Keratinocyte (primary cell): ENCODE measurements at regions not wholly inside any gene's neighbourhood (a gene's known extent, or its start where the extent isn't known, plus 50 kb on each side); places are given as distances from the start of the nearest gene placed in this dataset.

Experiments
- DNase-seq: peaks from one replicate; pipeline ENCODE4 v3.0.0-alpha.2; 2011; ENCODE audit warnings: low read depth, missing footprints, low spot score
- FAIRE-seq: peaks from 2 replicates; lab custom pipeline; 2011; peaks lifted over from hg19 to GRCh38; lab: Jason Lieb, UNC
- H2AFZ ChIP-seq: 2 replicates; pipeline ENCODE4 v1.6.0; 2012; ENCODE audit warnings: low read length, control low read depth, inconsistent platforms; ENCODE audit not compliant: control insufficient read depth
- H3K27ac ChIP-seq: 2 replicates; pipeline ENCODE4 v1.5.1; 2011; ENCODE audit warnings: low read length; ENCODE audit not compliant: control insufficient read depth, insufficient read depth
- H3K27me3 ChIP-seq: 3 replicates; pipeline ENCODE4 v1.6.0; 2011; ENCODE audit warnings: low read length; ENCODE audit not compliant: control insufficient read depth, insufficient read depth; ENCODE audit errors: extremely low read depth
- H3K36me3 ChIP-seq, 2 experiments: 2 replicates in 1 of 2; 3 replicates in 1 of 2; pipeline ENCODE4 v1.5.1; 2011; ENCODE audit warnings: low read length in 2 of 2, mild to moderate bottlenecking in 1 of 2; ENCODE audit not compliant: control insufficient read depth in 2 of 2, insufficient read depth in 2 of 2; ENCODE audit errors: extremely low read depth in 1 of 2
- H3K4me1 ChIP-seq: 3 replicates; pipeline ENCODE4 v1.5.1; 2011; ENCODE audit warnings: low read length; ENCODE audit not compliant: control insufficient read depth, insufficient read depth; ENCODE audit errors: extremely low read depth
- H3K4me2 ChIP-seq: 3 replicates; pipeline ENCODE4 v1.6.0; 2011; ENCODE audit warnings: low read depth, low read length; ENCODE audit not compliant: control insufficient read depth, insufficient read depth; ENCODE audit errors: extremely low read depth
- H3K4me3 ChIP-seq, 3 experiments: fragments of 200-600 bp in 1 of 3; sonication (generic) in 1 of 3; 2 replicates in 2 of 3; 3 replicates in 1 of 3; pipeline ENCODE4 v1.5.1; 2011 to 2016; ENCODE audit warnings: low read length in 3 of 3, mild to moderate bottlenecking in 3 of 3, control low read depth in 2 of 3, inconsistent platforms in 1 of 3, low read depth in 1 of 3, mixed read lengths in 1 of 3, mixed run types in 1 of 3, moderate library complexity in 1 of 3; ENCODE audit not compliant: control insufficient read depth in 2 of 3, insufficient read depth in 2 of 3; ENCODE audit errors: extremely low read depth in 1 of 3
- H3K79me2 ChIP-seq: 2 replicates; pipeline ENCODE4 v1.6.0; 2012; ENCODE audit warnings: low read length; ENCODE audit not compliant: control insufficient read depth, insufficient read depth
- H3K9ac ChIP-seq: 3 replicates; pipeline ENCODE4 v1.6.0; 2011; ENCODE audit warnings: low read length; ENCODE audit not compliant: control insufficient read depth, insufficient read depth; ENCODE audit errors: extremely low read depth
- H3K9me1 ChIP-seq: 3 replicates; pipeline ENCODE4 v1.6.0; 2011; ENCODE audit warnings: low read length; ENCODE audit not compliant: control insufficient read depth, insufficient read depth; ENCODE audit errors: extremely low read depth
- H3K9me3 ChIP-seq: 2 replicates; pipeline ENCODE4 v1.5.1; 2012; ENCODE audit warnings: low read depth, low read length; ENCODE audit not compliant: control insufficient read depth
- H4K20me1 ChIP-seq: 3 replicates; pipeline ENCODE4 v1.6.0; 2011; ENCODE audit warnings: low read length; ENCODE audit not compliant: control insufficient read depth, insufficient read depth; ENCODE audit errors: extremely low read depth
- CTCF ChIP-seq, 3 experiments: IDR thresholded peaks in 1 of 3; conservative IDR thresholded peaks in 1 of 3; optimal IDR thresholded peaks in 1 of 3; 2 replicates in 2 of 3; 3 replicates in 1 of 3; pipeline versions ENCODE3 to v1.5.1; 2011; ENCODE audit warnings: low read length in 3 of 3, mild to moderate bottlenecking in 3 of 3, moderate library complexity in 2 of 3, control low read depth in 1 of 3, inconsistent platforms in 1 of 3; ENCODE audit not compliant: insufficient read depth in 2 of 3; ENCODE audit errors: extremely low read depth in 1 of 3
- EZH2 ChIP-seq: IDR thresholded peaks from one replicate; pipeline ENCODE4 v1.6.1; 2012; ENCODE audit warnings: inconsistent platforms, mild to moderate bottlenecking, low read length, moderate library complexity
- dilution Hi-C: fragments of 300-500 bp; cut with MboI; formaldehyde crosslinking; loops from one replicate; pipeline ENCODE4 v1.7.0; 2020; ENCODE audit warnings: low sequenced_read_pairs; ENCODE audit not compliant: extremely low pct_ligation_motif_present

GRCh38 chr18:4677006-4677405, 221.9 kb upstream of the DLGAP1 start:
- TF ChIP-seq EZH2: no peak
- TF ChIP-seq CTCF (optimal IDR thresholded peaks at IDR 0.05 in 1 of 3, IDR thresholded peaks at IDR 0.05 in 1 of 3, conservative IDR thresholded peaks at IDR 0.05 in 1 of 3; ENCODE audit: extremely low read depth in 1 of 3, insufficient read depth in 2 of 3, low read length in 3 of 3): no peak
- H3K9me3 ChIP-seq: peaks cover 4% of the 10 kb centered on the region
- DNase-seq (no peak), FAIRE-seq (no peak)
- no peak overlapping the region for H3K27ac ChIP-seq
- no peaks in the 10 kb centered on the region for H3K4me1 ChIP-seq
- dilution Hi-C loops: no loop called here
- H3K36me3 ChIP-seq: no peaks in the 10 kb centered on the region
- no peaks in the 10 kb centered on the region for H3K27me3 ChIP-seq
- no peak overlapping the region for H3K4me2 ChIP-seq
- H3K4me3 ChIP-seq: no peak overlapping the region
- no peaks in the 10 kb centered on the region for H3K9me1 ChIP-seq
- no peak overlapping the region for H3K9ac ChIP-seq
- no peak overlapping the region for H2AFZ ChIP-seq
- H4K20me1 ChIP-seq: no peaks in the 10 kb centered on the region
- H3K79me2 ChIP-seq: no peaks in the 10 kb centered on the region

GRCh38 chr18:4672162-4672561, 217.1 kb upstream of the DLGAP1 start:
- dilution Hi-C loops: no loop called here
- Histone ChIP-seq H3K4me1 (no peaks in the 10 kb centered on the region), H3K4me3 (no peak overlapping the region), H3K9ac (no peak overlapping the region), H3K9me1 (no peaks in the 10 kb centered on the region), H3K36me3 (no peaks in the 10 kb centered on the region), H4K20me1 (no peaks in the 10 kb centered on the region), H3K27ac (no peak overlapping the region), H3K79me2 (no peaks in the 10 kb centered on the region), H3K27me3 (no peaks in the 10 kb centered on the region), H3K4me2 (no peak overlapping the region), H3K9me3 (no peaks in the 10 kb centered on the region), H2AFZ (no peak overlapping the region)
- TF ChIP-seq CTCF (optimal IDR thresholded peaks at IDR 0.05 in 1 of 3, IDR thresholded peaks at IDR 0.05 in 1 of 3, conservative IDR thresholded peaks at IDR 0.05 in 1 of 3; ENCODE audit: extremely low read depth in 1 of 3, insufficient read depth in 2 of 3, low read length in 3 of 3) (no peak), EZH2 (no peak)
- DNase-seq (no peak), FAIRE-seq (no peak)
